Thoracic aorta (tissue), 2 donors: ENCODE measurements at regions not wholly inside any gene's neighbourhood (a gene's known extent, or its start where the extent isn't known, plus 50 kb on each side); places are given as distances from the start of the nearest gene placed in this dataset.

Source experiments
- ATAC-seq: fragments of 150-250 bp; one replicate; pipeline ENCODE4 v1.8.0; 2017; ENCODE audit warnings: low read depth; ENCODE audit not compliant: insufficient number of reproducible peaks, low FRiP score
- DNase-seq: peaks from one replicate; pipeline ENCODE4 v3.0.0-alpha.2; 2020; ENCODE audit warnings: low spot score
- H3K27ac ChIP-seq, 2 donors: fragments of 200-600 bp; sonication (generic); 1 replicate in 1 of 2; 2 replicates in 1 of 2; pipeline ENCODE4 v1.5.1; 2016; ENCODE audit warnings: mild to moderate bottlenecking in 2 of 2, moderate library complexity in 2 of 2
- H3K27me3 ChIP-seq: fragments of 200-600 bp; sonication (generic); replicated peaks from 2 replicates; pipeline ENCODE4 v1.6.0; 2016; ENCODE audit warnings: mild to moderate bottlenecking; ENCODE audit not compliant: insufficient read depth
- H3K36me3 ChIP-seq: fragments of 200-600 bp; sonication (generic); one replicate; pipeline ENCODE4 v1.5.1; 2016
- H3K4me1 ChIP-seq, 2 donors: fragments of 200-600 bp; sonication (generic); 1 replicate in 1 of 2; 2 replicates in 1 of 2; pipeline versions ENCODE4 v1.5.1 to v1.6.0; 2016; ENCODE audit warnings: low read depth in 2 of 2, mild to moderate bottlenecking in 1 of 2; ENCODE audit not compliant: control insufficient read depth in 1 of 2
- H3K4me3 ChIP-seq: fragments of 200-600 bp; sonication (generic); 2 replicates; pipeline ENCODE4 v1.5.1; 2016; ENCODE audit warnings: mild to moderate bottlenecking
- H3K9me3 ChIP-seq: fragments of 200-600 bp; sonication (generic); 2 replicates; pipeline ENCODE4 v1.5.1; 2016
- CTCF ChIP-seq: fragments of 200-600 bp; sonication (generic); IDR thresholded peaks from one replicate; pipeline ENCODE4 v1.5.1; 2019; ENCODE audit warnings: antibody characterized with exemption

GRCh38 chr5:168104811-168105481 is 186.5 kb upstream of the WWC1 start:
- Histone ChIP-seq H3K4me1 (no peaks in the 10 kb centered on the region), H3K9me3 (no peaks in the 10 kb centered on the region), H3K27me3 (no peaks in the 10 kb centered on the region), H3K27ac (no peak overlapping the region), H3K4me3 (no peak overlapping the region), H3K36me3 (no peaks in the 10 kb centered on the region)
- ATAC-seq (no peak), DNase-seq (no peak)
- no peak for TF ChIP-seq CTCF

- DNase-seq: no peak
- TF ChIP-seq CTCF: no peak
- H3K4me1 ChIP-seq: no peaks in the 10 kb centered on the region
- no peaks in the 10 kb centered on the region for H3K9me3 ChIP-seq
- no peak for ATAC-seq
- no peaks in the 10 kb centered on the region for H3K36me3 ChIP-seq
- no peak overlapping the region for H3K4me3 ChIP-seq
- no peak overlapping the region for H3K27ac ChIP-seq
- H3K27me3 ChIP-seq: no peaks in the 10 kb centered on the region
Measured at GRCh38 chr5:168106008-168106761, 185.3 kb upstream of the WWC1 start.

- no peak for TF ChIP-seq CTCF
- H3K4me1 ChIP-seq: no peaks in the 10 kb centered on the region
- ATAC-seq: no peak
- no peaks in the 10 kb centered on the region for H3K36me3 ChIP-seq
- DNase-seq: no peak
- H3K4me3 ChIP-seq: no peak overlapping the region
- no peaks in the 10 kb centered on the region for H3K27me3 ChIP-seq
- H3K27ac ChIP-seq: no peak overlapping the region
- no peaks in the 10 kb centered on the region for H3K9me3 ChIP-seq
Measured at GRCh38 chr5:168109441-168109840, 182.0 kb upstream of the WWC1 start.

- H3K27ac ChIP-seq: no peak overlapping the region
- H3K27me3 ChIP-seq: no peaks in the 10 kb centered on the region
- ATAC-seq (no peak), DNase-seq (no peak)
- no peaks in the 10 kb centered on the region for H3K9me3 ChIP-seq
- H3K36me3 ChIP-seq: no peaks in the 10 kb centered on the region
- H3K4me1 ChIP-seq: no peaks in the 10 kb centered on the region
- H3K4me3 ChIP-seq: no peak overlapping the region
- no peak for TF ChIP-seq CTCF
Measured at GRCh38 chr5:168110384-168110783, 181.1 kb upstream of the WWC1 start.

GRCh38 chr5:168110870-168111832 is 180.3 kb upstream of the WWC1 start:
- Histone ChIP-seq H3K36me3 (no peaks in the 10 kb centered on the region), H3K27me3 (no peaks in the 10 kb centered on the region), H3K27ac (no peak overlapping the region), H3K9me3 (no peaks in the 10 kb centered on the region), H3K4me1 (no peaks in the 10 kb centered on the region), H3K4me3 (no peak overlapping the region)
- DNase-seq (no peak), ATAC-seq (no peak)
- TF ChIP-seq CTCF: no peak
